HL-60 (cell line): ENCODE measurements at regions not wholly inside any gene's neighbourhood (a gene's known extent, or its start where the extent isn't known, plus 50 kb on each side); places are given as distances from the start of the nearest gene placed in this dataset.

Experiments
- DNase-seq, 2 experiments: peaks; one replicate each; pipeline ENCODE4 v3.0.0-alpha.2; 2010 to 2020; ENCODE audit warnings: low read depth in 1 of 2, low spot score in 1 of 2
- H3K27ac ChIP-seq: fragments of 250-450 bp; sonication (Bioruptor Pico); replicated peaks from 2 replicates; pipeline ENCODE4 v1.5.1; 2020; ENCODE audit warnings: mild to moderate bottlenecking, moderate library complexity
- H3K27me3 ChIP-seq: fragments of 250-450 bp; sonication (Bioruptor Pico); 2 replicates; pipeline ENCODE4 v1.5.1; 2021; ENCODE audit warnings: mild to moderate bottlenecking, moderate library complexity; ENCODE audit not compliant: insufficient read depth, poor library complexity, severe bottlenecking
- H3K4me3 ChIP-seq: replicated peaks from 2 replicates; pipeline ENCODE4 v1.5.1; 2011; ENCODE audit warnings: mild to moderate bottlenecking, control low read depth, low read length; ENCODE audit not compliant: insufficient read depth
- CTCF ChIP-seq: IDR thresholded peaks from one replicate; pipeline ENCODE4 v1.5.1; 2011; ENCODE audit warnings: low read length, control low read depth, inconsistent platforms; ENCODE audit not compliant: insufficient read depth
- GABPA ChIP-seq: IDR thresholded peaks from 2 replicates; pipeline ENCODE4 v1.6.1; 2012; ENCODE audit warnings: low read depth
- POLR2AphosphoS5 ChIP-seq: IDR thresholded peaks from 2 replicates; pipeline ENCODE4 v1.6.1; 2012; ENCODE audit warnings: low read depth
- REST ChIP-seq: IDR thresholded peaks from 2 replicates; pipeline ENCODE4 v1.6.1; 2012; ENCODE audit warnings: low read depth; ENCODE audit not compliant: insufficient replicate concordance
- SPI1 ChIP-seq: IDR thresholded peaks from 2 replicates; pipeline ENCODE4 v1.6.1; 2012; ENCODE audit warnings: low read depth, mild to moderate bottlenecking, borderline replicate concordance

GRCh38 chr12:106001105-106001836 is 137.5 kb downstream of the NUAK1 start:
- no peak overlapping the region for H3K27ac ChIP-seq
- TF ChIP-seq REST (no peak), SPI1 (no peak), CTCF (no peak), POLR2AphosphoS5 (no peak), GABPA (no peak)
- DNase-seq = no peak

GRCh38 chr12:106001837-106002218 is 136.9 kb downstream of the NUAK1 start:
- Histone ChIP-seq H3K4me3 (no peak overlapping the region), H3K27ac (no peak overlapping the region), H3K27me3 (no peaks in the 10 kb centered on the region)
- no peak for DNase-seq
- no peak for TF ChIP-seq REST
- no peak for TF ChIP-seq CTCF
- TF ChIP-seq GABPA = no peak
- TF ChIP-seq POLR2AphosphoS5 = no peak
- TF ChIP-seq SPI1 = no peak

More at GRCh38 chr12:106001105-106001836, 137.5 kb downstream of the NUAK1 start:
- Histone ChIP-seq H3K4me3 (no peak overlapping the region), H3K27me3 (no peaks in the 10 kb centered on the region)

- no peak for TF ChIP-seq POLR2AphosphoS5
- TF ChIP-seq CTCF = no peak
- TF ChIP-seq SPI1 = no peak
- no peak for TF ChIP-seq REST
- TF ChIP-seq GABPA = no peak
- no peak overlapping the region for H3K4me3 ChIP-seq
- H3K27me3 ChIP-seq = no peaks in the 10 kb centered on the region
These were observed 135.5 kb downstream of the NUAK1 start for GRCh38 chr12:106003297-106003696.

More at GRCh38 chr12:106003297-106003696, 135.5 kb downstream of the NUAK1 start:
- no peak for DNase-seq
- no peak overlapping the region for H3K27ac ChIP-seq
